Hypothalamus (tissue), 51 donors: ENCODE measurements at regions not wholly inside any gene's neighbourhood (a gene's known extent, or its start where the extent isn't known, plus 50 kb on each side); places are given as distances from the start of the nearest gene placed in this dataset.
"Not testable (repeated sequence)": the region's sequence is repeated elsewhere in the genome, so short reads cannot be mapped to it uniquely, and the experiment has no call there.

Experiments used
- DNase-seq, 51 donors: peaks; one replicate each; lab custom pipeline; 2025; lab: John Stamatoyannopoulos, UW

- no peak for DNase-seq
Observed at GRCh38 chr4:26062215-26062614, 148.2 kb downstream of the SMIM20 start.

- not testable (repeated sequence) for DNase-seq
Observed at GRCh38 chr4:26064009-26064408, 150.0 kb downstream of the SMIM20 start.

GRCh38 chr4:26065833-26066232 is 151.8 kb downstream of the SMIM20 start:
- no peak for DNase-seq

- DNase-seq = no peak
Observed at GRCh38 chr4:26067035-26067434, 153.0 kb downstream of the SMIM20 start.

- DNase-seq = no peak
Observed at GRCh38 chr4:26069218-26069617, 155.2 kb downstream of the SMIM20 start.

GRCh38 chr4:26071688-26072087 is 157.7 kb downstream of the SMIM20 start:
- no peak for DNase-seq

- no peak for DNase-seq
Observed at GRCh38 chr4:26073886-26074560, 160.0 kb downstream of the SMIM20 start.

GRCh38 chr4:26074712-26075430 is 160.9 kb downstream of the SMIM20 start:
- DNase-seq = peak in 3 of 51 donors; percentile 2 to 29 (median 9)

GRCh38 chr4:26075583-26075982 is 161.6 kb downstream of the SMIM20 start:
- no peak for DNase-seq

GRCh38 chr4:26076000-26076587 is 162.1 kb downstream of the SMIM20 start:
- DNase-seq = no peak

- no peak for DNase-seq
Observed at GRCh38 chr4:26076896-26077295, 162.9 kb downstream of the SMIM20 start.

GRCh38 chr4:26077756-26078155 is 163.7 kb downstream of the SMIM20 start:
- DNase-seq = no peak

- DNase-seq = no peak
Observed at GRCh38 chr4:26080870-26081628, 167.0 kb downstream of the SMIM20 start.

GRCh38 chr4:26081795-26082498 is 167.9 kb downstream of the SMIM20 start:
- DNase-seq = peak in 4 of 51 donors; percentile 7 to 69 (median 16)

- DNase-seq = no peak
Observed at GRCh38 chr4:26082565-26082964, 168.5 kb downstream of the SMIM20 start.

- DNase-seq = peak in 1 of 51 donors; percentile 1
Observed at GRCh38 chr4:26083987-26084386, 170.0 kb downstream of the SMIM20 start.

GRCh38 chr4:26084414-26084813 is 170.4 kb downstream of the SMIM20 start:
- no peak for DNase-seq

- DNase-seq = no peak
Observed at GRCh38 chr4:26085551-26085950, 171.5 kb downstream of the SMIM20 start.

- DNase-seq = no peak
Observed at GRCh38 chr4:26086621-26087441, 172.8 kb downstream of the SMIM20 start.
